Neuronal stem cell (in vitro differentiated cells): ENCODE measurements at regions not wholly inside any gene's neighbourhood (a gene's known extent, or its start where the extent isn't known, plus 50 kb on each side); places are given as distances from the start of the nearest gene placed in this dataset.
"Not testable (repeated sequence)": the region's sequence is repeated elsewhere in the genome, so short reads cannot be mapped to it uniquely, and the experiment has no call there.

ENCODE experiments used
- DNase-seq: peaks from one replicate; pipeline ENCODE4 v3.0.0-alpha.2; 2013; ENCODE audit warnings: low spot score
- H2AFZ ChIP-seq: one replicate; pipeline ENCODE4 v1.6.1; 2013; ENCODE audit warnings: mild to moderate bottlenecking, low read length, inconsistent platforms
- H2AK5ac ChIP-seq: 2 replicates; pipeline ENCODE4 v1.6.1; 2013; ENCODE audit warnings: low read depth, mild to moderate bottlenecking, inconsistent platforms, low read length, moderate library complexity, mixed read lengths
- H2BK120ac ChIP-seq: 2 replicates; pipeline ENCODE4 v1.6.1; 2013; ENCODE audit warnings: low read depth, mild to moderate bottlenecking, inconsistent platforms, low read length, moderate library complexity, mixed read lengths
- H2BK12ac ChIP-seq: one replicate; pipeline ENCODE4 v1.6.1; 2013; ENCODE audit warnings: low read length, inconsistent platforms
- H2BK15ac ChIP-seq: 2 replicates; pipeline ENCODE4 v1.6.1; 2013; ENCODE audit warnings: mild to moderate bottlenecking, low read length, inconsistent platforms, mixed read lengths
- H2BK5ac ChIP-seq: one replicate; pipeline ENCODE4 v1.6.1; 2013; ENCODE audit warnings: inconsistent platforms, mild to moderate bottlenecking, low read length, moderate library complexity
- H3K14ac ChIP-seq: one replicate; pipeline ENCODE4 v1.6.1; 2013; ENCODE audit warnings: low read length, inconsistent platforms
- H3K18ac ChIP-seq: 2 replicates; pipeline ENCODE4 v1.6.1; 2013; ENCODE audit warnings: low read length, inconsistent platforms
- H3K23ac ChIP-seq: 2 replicates; pipeline ENCODE4 v1.6.1; 2013; ENCODE audit warnings: low read depth, mild to moderate bottlenecking, mixed read lengths, low read length, inconsistent platforms; ENCODE audit not compliant: poor library complexity
- H3K27ac ChIP-seq: replicated peaks from 3 replicates; pipeline ENCODE4 v1.5.1; 2013; ENCODE audit warnings: low read length, inconsistent platforms
- H3K27me3 ChIP-seq, 3 experiments: 2 replicates each; pipeline ENCODE4 v1.6.1; 2013; ENCODE audit warnings: low read length in 3 of 3, mild to moderate bottlenecking in 2 of 3, inconsistent platforms in 1 of 3, low read depth in 1 of 3, mixed read lengths in 1 of 3, moderate library complexity in 1 of 3; ENCODE audit not compliant: control insufficient read depth in 3 of 3, insufficient read depth in 3 of 3
- H3K36me3 ChIP-seq, 2 donors: replicated peaks in 1 of 2; 2 replicates each; pipeline ENCODE4 v1.6.1; 2013; ENCODE audit warnings: low read length in 2 of 2; ENCODE audit not compliant: control insufficient read depth in 2 of 2, insufficient read depth in 2 of 2
- H3K4ac ChIP-seq: 2 replicates; pipeline ENCODE4 v1.6.1; 2013; ENCODE audit warnings: inconsistent platforms, mild to moderate bottlenecking, low read length, moderate library complexity
- H3K4me1 ChIP-seq, 2 donors: 1 replicate in 1 of 2; 2 replicates in 1 of 2; pipeline ENCODE4 v1.6.1; 2013; ENCODE audit warnings: low read length in 2 of 2, low read depth in 1 of 2; ENCODE audit not compliant: control insufficient read depth in 2 of 2, insufficient read depth in 1 of 2
- H3K4me2 ChIP-seq: one replicate; pipeline ENCODE4 v1.6.1; 2013; ENCODE audit warnings: mild to moderate bottlenecking, low read length, inconsistent platforms; ENCODE audit not compliant: insufficient read depth, poor library complexity, severe bottlenecking
- H3K4me3 ChIP-seq, 2 donors: 2 replicates each; pipeline ENCODE4 v1.5.1; 2013; ENCODE audit warnings: low read length in 2 of 2, mild to moderate bottlenecking in 2 of 2, inconsistent platforms in 1 of 2, moderate library complexity in 1 of 2
- H3K79me1 ChIP-seq: one replicate; pipeline ENCODE4 v1.6.1; 2013; ENCODE audit warnings: low read depth, mild to moderate bottlenecking, inconsistent platforms, low read length, moderate library complexity
- H3K9ac ChIP-seq: one replicate; pipeline ENCODE4 v1.6.1; 2013; ENCODE audit warnings: mild to moderate bottlenecking, low read depth, low read length, inconsistent platforms; ENCODE audit not compliant: poor library complexity
- H3K9me3 ChIP-seq, 2 donors: replicated peaks in 1 of 2; 2 replicates each; pipeline versions ENCODE3 to v1.6.1; 2013; ENCODE audit warnings: low read length in 2 of 2, mild to moderate bottlenecking in 2 of 2, inconsistent platforms in 1 of 2, low read depth in 1 of 2, mixed read lengths in 1 of 2, moderate library complexity in 1 of 2; ENCODE audit not compliant: control insufficient read depth in 2 of 2, insufficient read depth in 1 of 2
- H4K8ac ChIP-seq: one replicate; pipeline ENCODE4 v1.6.1; 2013; ENCODE audit warnings: low read depth, mild to moderate bottlenecking, inconsistent platforms, low read length, moderate library complexity
- H4K91ac ChIP-seq: one replicate; pipeline ENCODE4 v1.6.1; 2013; ENCODE audit warnings: low read length, low read depth, mild to moderate bottlenecking, inconsistent platforms; ENCODE audit not compliant: poor library complexity
- WGBS, 2 donors: extraction: QIAGEN DNeasy Blood & Tissue Kit; methylation state at CpG; one replicate each; pipeline ENCODE4 v1.1.7; 2013; ENCODE audit warnings: missing lambda C conversion rate in 2 of 2, mixed read lengths in 1 of 2; ENCODE audit not compliant: insufficient read length in 2 of 2, insufficient replicate concordance in 1 of 2; ENCODE audit errors: extremely low coverage in 2 of 2; 5-methylcytosine and 5-hydroxymethylcytosine counted together

- WGBS, 2 donors = no CpG with 5 or more reads among the region's 1 CpG
- peaks cover 0 to 3% (median 0%) of the 10 kb centered on the region in 3 experiments for H3K27me3 ChIP-seq
These were observed 274.9 kb downstream of the KCNRG start for GRCh38 chr13:50290186-50290585.

GRCh38 chr13:50291611-50292010 is 276.4 kb downstream of the KCNRG start:
- WGBS, 2 donors = no CpG with 5 or more reads among the region's 2 CpGs
- no peaks in the 10 kb centered on the region for H3K79me1 ChIP-seq

More at GRCh38 chr13:50290186-50290585, 274.9 kb downstream of the KCNRG start:
- no peak for DNase-seq
- Histone ChIP-seq H3K4me3 (no peak overlapping the region), H4K91ac (no peak overlapping the region), H3K9ac (no peak overlapping the region), H3K4ac (no peak overlapping the region), H3K18ac (no peak overlapping the region), H3K79me1 (no peaks in the 10 kb centered on the region), H3K14ac (no peak overlapping the region), H3K36me3 (no peaks in the 10 kb centered on the region), H3K4me2 (no peak overlapping the region), H2AK5ac (no peak overlapping the region), H3K27ac (no peak overlapping the region), H3K23ac (no peak overlapping the region), H3K4me1 (peaks cover 0 to 7% of the 10 kb centered on the region in 2 donors), H2BK5ac (no peak overlapping the region), H2AFZ (no peak overlapping the region), H4K8ac (no peak overlapping the region), H3K9me3 (peaks cover 0 to 3% of the 10 kb centered on the region in 2 donors), H2BK12ac (no peak overlapping the region), H2BK120ac (no peak overlapping the region), H2BK15ac (no peak overlapping the region)

GRCh38 chr13:50292081-50292480 is 276.8 kb downstream of the KCNRG start:
- H3K4me3 ChIP-seq = no peak overlapping the region
- no peak overlapping the region for H2BK12ac ChIP-seq
- peaks cover 0 to 3% of the 10 kb centered on the region in 2 donors for H3K9me3 ChIP-seq
- no peak overlapping the region for H3K9ac ChIP-seq
- no peaks in the 10 kb centered on the region for H3K79me1 ChIP-seq
- no peak for DNase-seq
- H3K4me2 ChIP-seq = no peak overlapping the region
- no peak overlapping the region for H3K27ac ChIP-seq
- H2BK5ac ChIP-seq = no peak overlapping the region
- WGBS, 2 donors = no CpG with 5 or more reads among the region's 1 CpG
- no peak overlapping the region for H3K23ac ChIP-seq
- no peaks in the 10 kb centered on the region for H3K4me1 ChIP-seq
- H2AK5ac ChIP-seq = no peak overlapping the region
- no peak overlapping the region for H4K91ac ChIP-seq
- H3K14ac ChIP-seq = no peak overlapping the region
- H3K4ac ChIP-seq = no peak overlapping the region
- H4K8ac ChIP-seq = no peak overlapping the region
- H3K18ac ChIP-seq = no peak overlapping the region
- H2BK15ac ChIP-seq = no peak overlapping the region
- no peak overlapping the region for H2BK120ac ChIP-seq
- peaks cover 0 to 3% (median 0%) of the 10 kb centered on the region in 3 experiments for H3K27me3 ChIP-seq
- no peak overlapping the region for H2AFZ ChIP-seq
- H3K36me3 ChIP-seq = no peaks in the 10 kb centered on the region

More at GRCh38 chr13:50291611-50292010, 276.4 kb downstream of the KCNRG start:
- Histone ChIP-seq H3K4me2 (no peak overlapping the region), H3K27ac (no peak overlapping the region), H2BK5ac (no peak overlapping the region), H3K4me3 (no peak overlapping the region), H3K18ac (no peak overlapping the region), H3K36me3 (no peaks in the 10 kb centered on the region), H3K27me3 (peaks cover 0 to 3% (median 0%) of the 10 kb centered on the region in 3 experiments), H2AFZ (no peak overlapping the region), H3K23ac (no peak overlapping the region), H2BK12ac (no peak overlapping the region), H3K9ac (no peak overlapping the region), H3K14ac (no peak overlapping the region), H2BK15ac (no peak overlapping the region), H4K91ac (no peak overlapping the region), H2AK5ac (no peak overlapping the region), H3K4me1 (peaks cover 0 to 2% of the 10 kb centered on the region in 2 donors), H2BK120ac (no peak overlapping the region), H4K8ac (no peak overlapping the region), H3K4ac (no peak overlapping the region), H3K9me3 (peaks cover 0 to 3% of the 10 kb centered on the region in 2 donors)
- no peak for DNase-seq

GRCh38 chr13:50294425-50294824 is 279.2 kb downstream of the KCNRG start:
- not testable (repeated sequence) for H2BK12ac ChIP-seq, H3K4me3 ChIP-seq, H3K79me1 ChIP-seq, H3K23ac ChIP-seq, DNase-seq, H3K18ac ChIP-seq, H2AFZ ChIP-seq, H2BK5ac ChIP-seq, H4K8ac ChIP-seq, H3K9ac ChIP-seq, H3K4ac ChIP-seq, H3K4me1 ChIP-seq, H3K9me3 ChIP-seq, H3K14ac ChIP-seq, H2BK120ac ChIP-seq, H3K4me2 ChIP-seq, H4K91ac ChIP-seq, H3K27ac ChIP-seq, H2AK5ac ChIP-seq, H3K27me3 ChIP-seq, H2BK15ac ChIP-seq, H3K36me3 ChIP-seq
- WGBS, 2 donors = no CpG with 5 or more reads among the region's 4 CpGs
